Heart right ventricle (tissue), 16 donors: ENCODE measurements at regions not wholly inside any gene's neighbourhood (a gene's known extent, or its start where the extent isn't known, plus 50 kb on each side); places are given as distances from the start of the nearest gene placed in this dataset.

Experiments
- ATAC-seq, 8 donors: fragments of 200-7000 bp; cut with Tn5 transposase; one replicate each; pipeline ENCODE4 v1.9.1; 2020; ENCODE audit warnings: mild to moderate bottlenecking in 8 of 8, moderate library complexity in 8 of 8, moderate number of reproducible peaks in 1 of 8
- DNase-seq, 2 donors: peaks; one replicate each; pipeline ENCODE4 v3.0.0-alpha.2; 2020
- H3K27ac ChIP-seq, 10 donors: fragments of 200-600 bp; sonication (generic) in 2 of 10; one replicate each; pipeline versions ENCODE4 v1.5.0 to v1.8.0; 2020 to 2022; ENCODE audit warnings: mild to moderate bottlenecking in 3 of 10
- H3K27me3 ChIP-seq, 7 donors: fragments of 200-600 bp; one replicate each; pipeline ENCODE4 v1.8.0; 2021 to 2022; ENCODE audit warnings: mild to moderate bottlenecking in 2 of 7
- H3K36me3 ChIP-seq, 9 donors: fragments of 200-600 bp; sonication (generic) in 1 of 9; one replicate each; pipeline versions ENCODE4 v1.5.0 to v1.8.0; 2020 to 2022; ENCODE audit warnings: mild to moderate bottlenecking in 2 of 9
- H3K4me1 ChIP-seq, 9 donors: fragments of 200-600 bp; sonication (generic) in 1 of 9; one replicate each; pipeline versions ENCODE4 v1.5.0 to v1.8.0; 2020 to 2022; ENCODE audit warnings: mild to moderate bottlenecking in 4 of 9
- H3K4me3 ChIP-seq, 10 donors: fragments of 200-600 bp; sonication (generic) in 2 of 10; one replicate each; pipeline versions ENCODE4 v1.5.0 to v1.8.0; 2020 to 2022; ENCODE audit warnings: mild to moderate bottlenecking in 7 of 10, moderate library complexity in 2 of 10
- H3K9me3 ChIP-seq, 11 donors: fragments of 200-600 bp in 10 of 11; sonication (generic) in 2 of 11; one replicate each; pipeline versions ENCODE4 v1.5.0 to v1.8.0; 2013 to 2022; ENCODE audit warnings: mild to moderate bottlenecking in 2 of 11, control low read depth in 1 of 11, moderate library complexity in 1 of 11
- CTCF ChIP-seq, 9 donors: fragments of 200-600 bp; sonication (generic) in 2 of 9; IDR thresholded peaks; one replicate each; pipeline versions ENCODE4 v1.5.0 to v1.8.0; 2021 to 2022; ENCODE audit warnings: antibody characterized with exemption in 9 of 9, mild to moderate bottlenecking in 5 of 9, moderate library complexity in 1 of 9
- WGBS, 2 donors: extraction: QIAGEN DNeasy Blood & Tissue Kit; methylation state at CpG; one replicate each; pipeline ENCODE4 v1.1.7; 2013; ENCODE audit warnings: inconsistent platforms in 1 of 2; 5-methylcytosine and 5-hydroxymethylcytosine counted together
- intact Hi-C, 10 donors: fragments of 100-400 bp; cut with DNase I; formaldehyde crosslinking; loops; one replicate each; pipeline versions ENCODE4 v1.11.1 to v1.14.2; 2022
- donor health status: Arrhythmogenic right ventricular cardiomyopathy.
- donor health status: ischemic (EF 13 %, LVEDD 7.1; RV severe dilation, severe dysfunction).
- donor health status: healthy with polysubstance abuse.
- donor health status: DM: no; HTN: yes; CAD: no.
- donor health status: DM: no; HTN: no; CAD: no.
- donor health status: ischemic (EF 25% LVEDD 6.9; RV normal size, moderate dysfunction).
- donor health status: ischemic (EF 25% LVEDD 5.7; RV mildly dilated, moderate dysfunction).
- donor health status: healthy.
- donor health status: DM: yes; HTN: yes; CAD: no.
- donor health status: Ischemic cardiomyopathy.
- donor health status: ischemic (EF 35%, LVEDD 5.7; RV mildly dilated, moderate dysfunction).
- donor health status: nonischemic (EF 11% LVEDD 7.7; RV severe dilation, severe dysfunction).
- donor health status: DM: yes; HTN: yes; CAD: no.
- donor health status: PGD.
- donor health status: ischemic (EF 29% LVEDD 5.4; RV normal size, mild dysfunction).
- donor health status: nonischemic (EF 23%, LVEDD 6.1; RV moderate dilation, normal function).

- no peak overlapping the region for H3K4me3 ChIP-seq
- DNase-seq (no peak), ATAC-seq (no peak)
- H3K36me3 ChIP-seq = no peaks in the 10 kb centered on the region
- intact Hi-C loops = no loop called here
- no peak for TF ChIP-seq CTCF (IDR thresholded peaks at IDR 0.05)
- 69 to 73% methylated on average over 10 of the region's 10 CpGs for WGBS, 2 donors
- peaks cover 0 to 4% (median 0%) of the 10 kb centered on the region in 11 donors for H3K9me3 ChIP-seq
- H3K27me3 ChIP-seq = no peaks in the 10 kb centered on the region
- no peak overlapping the region for H3K27ac ChIP-seq
- H3K4me1 ChIP-seq = no peaks in the 10 kb centered on the region
Observed at GRCh38 chr13:99792079-99792921, 179.3 kb downstream of the ZIC5 start.

GRCh38 chr13:99782669-99783068, 188.9 kb downstream of the ZIC5 start:
- Histone ChIP-seq H3K4me1 (no peaks in the 10 kb centered on the region), H3K36me3 (no peaks in the 10 kb centered on the region), H3K9me3 (peaks cover 0 to 33% (median 18%) of the 10 kb centered on the region in 11 donors), H3K4me3 (no peak overlapping the region), H3K27me3 (no peaks in the 10 kb centered on the region), H3K27ac (no peak overlapping the region)
- TF ChIP-seq CTCF (IDR thresholded peaks at IDR 0.05) = no peak
- no peak for DNase-seq
- 92 to 93% methylated on average over 3 of the region's 3 CpGs for WGBS, 2 donors
- no peak for ATAC-seq
- intact Hi-C loops = no loop called here

- H3K36me3 ChIP-seq = no peaks in the 10 kb centered on the region
- no peaks in the 10 kb centered on the region for H3K27me3 ChIP-seq
- DNase-seq (no peak), ATAC-seq (no peak)
- no peaks in the 10 kb centered on the region for H3K4me1 ChIP-seq
- H3K27ac ChIP-seq = no peak overlapping the region
- 70 to 77% methylated on average over 2 of the region's 2 CpGs for WGBS, 2 donors
- no peak overlapping the region for H3K4me3 ChIP-seq
- H3K9me3 ChIP-seq = peaks cover 0 to 22% (median 15%) of the 10 kb centered on the region in 11 donors
- no peak for TF ChIP-seq CTCF (IDR thresholded peaks at IDR 0.05)
- intact Hi-C loops = no loop called here
Observed at GRCh38 chr13:99778500-99778899, 193.1 kb downstream of the ZIC5 start.

- Histone ChIP-seq H3K4me3 (no peak overlapping the region), H3K9me3 (peaks cover 0 to 16% (median 9%) of the 10 kb centered on the region in 11 donors), H3K36me3 (peaks cover 0 to 5% (median 0%) of the 10 kb centered on the region in 9 donors), H3K27ac (no peak overlapping the region), H3K4me1 (no peaks in the 10 kb centered on the region), H3K27me3 (no peaks in the 10 kb centered on the region)
- DNase-seq (no peak), ATAC-seq (no peak)
- 48 to 52% methylated on average over 3 of the region's 3 CpGs for WGBS, 2 donors
- intact Hi-C loops = no loop called here
- no peak for TF ChIP-seq CTCF (IDR thresholded peaks at IDR 0.05)
Observed at GRCh38 chr13:99777873-99778272, 193.7 kb downstream of the ZIC5 start.
